ENCODE measurements at regions not wholly inside any gene's neighbourhood (a gene's known extent, or its start where the extent isn't known, plus 50 kb on each side); places are given as distances from the start of the nearest gene placed in this dataset.

DNA sequence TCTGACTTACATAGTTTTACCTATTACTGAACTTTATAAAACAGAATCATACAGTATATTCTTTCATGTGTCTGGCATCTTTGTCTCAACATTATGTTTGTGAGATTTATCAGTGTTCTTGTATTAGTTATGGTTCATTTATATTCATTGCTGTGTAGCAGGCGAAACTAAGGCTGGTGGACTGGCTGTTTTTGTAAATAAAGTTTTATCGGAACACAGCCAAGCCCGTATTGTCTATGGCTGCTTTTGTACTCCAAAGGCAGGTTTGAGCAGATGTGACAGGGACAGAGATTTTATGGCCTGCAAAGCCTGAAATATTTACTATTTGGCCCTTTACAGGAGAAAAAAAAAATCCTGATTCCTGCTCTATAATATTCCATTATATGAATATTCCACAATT is 405.8 kb upstream of the RGS6 start:
- TF ChIP-seq, protein P1, sequence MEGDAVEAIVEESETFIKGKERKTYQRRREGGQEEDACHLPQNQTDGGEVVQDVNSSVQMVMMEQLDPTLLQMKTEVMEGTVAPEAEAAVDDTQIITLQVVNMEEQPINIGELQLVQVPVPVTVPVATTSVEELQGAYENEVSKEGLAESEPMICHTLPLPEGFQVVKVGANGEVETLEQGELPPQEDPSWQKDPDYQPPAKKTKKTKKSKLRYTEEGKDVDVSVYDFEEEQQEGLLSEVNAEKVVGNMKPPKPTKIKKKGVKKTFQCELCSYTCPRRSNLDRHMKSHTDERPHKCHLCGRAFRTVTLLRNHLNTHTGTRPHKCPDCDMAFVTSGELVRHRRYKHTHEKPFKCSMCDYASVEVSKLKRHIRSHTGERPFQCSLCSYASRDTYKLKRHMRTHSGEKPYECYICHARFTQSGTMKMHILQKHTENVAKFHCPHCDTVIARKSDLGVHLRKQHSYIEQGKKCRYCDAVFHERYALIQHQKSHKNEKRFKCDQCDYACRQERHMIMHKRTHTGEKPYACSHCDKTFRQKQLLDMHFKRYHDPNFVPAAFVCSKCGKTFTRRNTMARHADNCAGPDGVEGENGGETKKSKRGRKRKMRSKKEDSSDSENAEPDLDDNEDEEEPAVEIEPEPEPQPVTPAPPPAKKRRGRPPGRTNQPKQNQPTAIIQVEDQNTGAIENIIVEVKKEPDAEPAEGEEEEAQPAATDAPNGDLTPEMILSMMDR (IDR thresholded peaks at IDR 0.05; ENCODE audit: insufficient read depth, low read depth, low read length), result no peak
- no peak for TF ChIP-seq EZH2 (IDR thresholded peaks at IDR 0.05; ENCODE audit: insufficient read depth, low read length)
